Coronary artery (tissue), 2 donors: ENCODE measurements at regions not wholly inside any gene's neighbourhood (a gene's known extent, or its start where the extent isn't known, plus 50 kb on each side); places are given as distances from the start of the nearest gene placed in this dataset.

Experiments used
- DNase-seq: peaks from one replicate; pipeline ENCODE4 v3.0.0-alpha.2; 2017; ENCODE audit warnings: low spot score
- H3K27ac ChIP-seq, 2 donors: fragments of 200-600 bp; sonication (generic); one replicate each; pipeline ENCODE4 v1.5.1; 2016 to 2019
- H3K4me3 ChIP-seq: fragments of 200-600 bp; sonication (generic); 2 replicates; pipeline ENCODE4 v1.5.1; 2016; ENCODE audit warnings: mild to moderate bottlenecking, moderate library complexity
- TF ChIP-seq, protein P1 (sequence below): fragments of 200-600 bp; sonication (generic); IDR thresholded peaks from one replicate; pipeline ENCODE4 v1.5.1; 2019; ENCODE audit warnings: antibody characterized with exemption

DNA sequence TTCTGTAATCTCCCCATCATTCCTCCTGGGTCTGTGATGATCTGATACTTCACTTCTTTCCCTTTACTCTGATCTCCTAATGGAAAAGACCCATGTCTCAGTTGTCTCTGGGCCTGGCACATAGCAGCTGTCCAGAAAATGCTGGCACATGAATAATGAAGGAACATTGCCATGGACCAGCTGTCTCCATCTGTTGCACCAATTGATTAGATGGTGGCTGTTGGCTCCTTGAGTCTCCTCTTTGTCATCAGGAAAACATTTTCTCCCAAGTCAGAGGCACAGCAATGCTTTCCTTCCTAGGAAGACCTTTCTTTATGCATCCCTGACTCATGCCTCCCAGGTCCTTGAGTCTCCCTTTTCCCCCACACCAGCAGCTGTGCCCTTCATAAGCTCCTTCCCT lies 286.2 kb upstream of the CXCR4 start:
- no peak overlapping the region for H3K4me3 ChIP-seq
- TF ChIP-seq, protein P1, sequence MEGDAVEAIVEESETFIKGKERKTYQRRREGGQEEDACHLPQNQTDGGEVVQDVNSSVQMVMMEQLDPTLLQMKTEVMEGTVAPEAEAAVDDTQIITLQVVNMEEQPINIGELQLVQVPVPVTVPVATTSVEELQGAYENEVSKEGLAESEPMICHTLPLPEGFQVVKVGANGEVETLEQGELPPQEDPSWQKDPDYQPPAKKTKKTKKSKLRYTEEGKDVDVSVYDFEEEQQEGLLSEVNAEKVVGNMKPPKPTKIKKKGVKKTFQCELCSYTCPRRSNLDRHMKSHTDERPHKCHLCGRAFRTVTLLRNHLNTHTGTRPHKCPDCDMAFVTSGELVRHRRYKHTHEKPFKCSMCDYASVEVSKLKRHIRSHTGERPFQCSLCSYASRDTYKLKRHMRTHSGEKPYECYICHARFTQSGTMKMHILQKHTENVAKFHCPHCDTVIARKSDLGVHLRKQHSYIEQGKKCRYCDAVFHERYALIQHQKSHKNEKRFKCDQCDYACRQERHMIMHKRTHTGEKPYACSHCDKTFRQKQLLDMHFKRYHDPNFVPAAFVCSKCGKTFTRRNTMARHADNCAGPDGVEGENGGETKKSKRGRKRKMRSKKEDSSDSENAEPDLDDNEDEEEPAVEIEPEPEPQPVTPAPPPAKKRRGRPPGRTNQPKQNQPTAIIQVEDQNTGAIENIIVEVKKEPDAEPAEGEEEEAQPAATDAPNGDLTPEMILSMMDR = no peak
- no peak overlapping the region for H3K27ac ChIP-seq
- no peak for DNase-seq

DNA sequence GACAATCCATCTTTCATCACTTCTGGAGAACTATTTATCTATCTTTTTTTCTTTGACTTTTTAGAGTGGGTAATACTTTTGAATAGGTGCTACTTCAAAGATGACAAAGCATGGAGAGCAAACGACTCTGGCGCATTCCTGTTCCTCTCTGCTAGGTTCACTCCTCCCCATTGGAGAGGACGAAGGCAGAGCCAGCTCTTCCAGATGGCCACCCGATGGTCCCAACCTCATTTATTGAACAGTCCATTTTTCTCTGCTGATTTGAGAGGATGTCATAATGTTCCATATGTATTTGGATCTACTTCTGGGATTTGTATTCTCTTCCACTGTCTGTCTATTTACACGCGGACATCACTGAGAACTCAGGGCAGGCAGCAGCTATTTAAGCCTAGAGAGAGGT lies 284.3 kb upstream of the CXCR4 start:
- no peak overlapping the region for H3K27ac ChIP-seq
- no peak overlapping the region for H3K4me3 ChIP-seq
- TF ChIP-seq, protein P1 = no peak
- DNase-seq = no peak

DNA sequence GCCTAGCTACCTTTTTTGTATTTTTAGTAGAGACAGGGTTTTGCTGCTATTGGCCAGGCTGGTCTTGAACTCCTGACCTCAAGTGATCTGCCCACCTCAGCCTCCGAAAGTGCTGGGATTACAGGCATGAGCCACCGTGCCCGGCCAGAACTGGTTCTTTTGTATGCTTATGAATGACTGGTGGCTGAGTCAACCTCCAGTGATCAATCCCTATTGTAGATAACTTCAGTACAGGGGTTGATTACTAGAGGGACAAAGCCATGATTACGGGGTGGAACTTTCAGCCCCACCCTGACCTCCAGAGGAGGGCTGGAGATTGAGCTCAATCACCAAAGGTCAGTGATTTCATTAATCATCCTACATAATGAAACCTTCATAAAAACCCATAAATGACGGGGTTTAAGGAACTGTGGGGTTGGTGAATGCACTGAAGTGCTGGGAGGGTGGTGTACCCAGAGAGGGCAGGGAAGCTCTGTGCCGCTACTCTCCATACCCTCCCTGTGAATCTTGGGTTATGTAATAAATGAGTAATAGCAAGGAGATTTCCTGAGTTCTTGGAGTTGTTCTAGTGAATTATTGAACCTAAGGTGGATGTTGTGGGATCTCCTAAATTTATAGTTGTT lies 281.8 kb upstream of the CXCR4 start:
- TF ChIP-seq, protein P1 = no peak
- no peak for DNase-seq
- H3K27ac ChIP-seq = no peak overlapping the region
- no peak overlapping the region for H3K4me3 ChIP-seq

DNA sequence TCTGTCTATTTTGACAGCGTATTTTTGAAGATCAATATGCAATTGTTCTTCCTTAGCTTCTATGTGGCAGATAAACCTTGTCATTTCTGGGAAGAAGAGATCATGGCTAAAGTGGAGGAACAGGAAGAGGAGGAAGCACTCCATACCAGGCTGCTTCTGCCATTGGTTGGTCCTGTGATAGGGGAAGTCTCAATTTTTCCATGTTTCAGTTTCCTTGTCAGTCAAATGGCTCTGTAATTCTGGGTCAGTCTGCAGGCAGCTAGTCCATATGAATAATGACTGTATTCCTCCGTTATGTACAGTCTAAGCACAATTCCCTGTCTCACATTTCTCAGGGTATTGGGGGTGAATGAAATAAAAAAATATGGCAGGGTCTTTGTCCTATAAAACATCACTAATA lies 277.6 kb upstream of the CXCR4 start:
- Histone ChIP-seq H3K4me3 (no peak overlapping the region), H3K27ac (no peak overlapping the region)
- no peak for DNase-seq
- TF ChIP-seq, protein P1 = no peak

DNA sequence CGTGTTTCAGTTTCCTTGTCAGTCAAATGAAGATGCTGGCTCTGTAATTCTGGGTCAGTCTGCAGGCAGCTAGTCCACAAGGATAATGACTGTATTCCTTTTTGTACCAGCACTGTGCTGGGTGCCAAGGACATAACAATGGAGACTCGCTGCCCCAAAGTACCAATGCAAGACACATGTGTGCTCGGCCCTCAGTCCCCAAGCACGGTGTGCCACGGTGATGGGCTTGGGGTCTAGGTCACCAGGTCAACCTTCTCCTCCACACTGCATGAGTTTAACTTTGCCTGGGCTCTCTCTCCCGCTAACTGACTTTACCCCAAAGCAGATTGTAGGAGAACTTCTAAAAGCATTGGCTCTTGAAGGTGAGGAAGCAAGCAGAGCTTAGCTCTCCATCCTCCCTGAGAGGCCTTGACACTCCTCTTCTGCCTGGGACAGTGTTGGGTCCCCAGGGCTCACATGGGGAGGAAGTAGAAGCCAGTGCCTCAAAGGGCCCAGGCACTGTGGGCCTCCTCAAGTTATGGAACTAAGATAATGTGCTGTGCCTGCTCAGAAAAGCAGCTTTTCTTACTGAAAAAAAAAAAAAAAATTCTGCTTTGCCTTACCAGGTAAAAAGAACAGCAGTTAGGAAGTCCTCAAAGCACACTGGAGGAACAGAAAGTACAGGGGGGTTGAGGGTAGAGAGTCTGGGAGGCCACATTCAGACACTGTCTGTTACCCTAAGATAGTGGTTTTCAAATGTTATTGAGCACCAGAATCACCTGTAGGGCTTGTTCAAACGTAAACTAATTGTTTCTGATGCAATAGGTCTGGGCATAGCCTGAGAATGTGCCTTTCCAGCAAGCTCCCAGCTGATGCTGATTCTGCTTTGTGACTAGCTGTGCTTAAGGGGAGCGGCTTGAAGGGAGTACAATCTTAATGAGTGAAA lies 276.4 kb upstream of the CXCR4 start:
- Histone ChIP-seq H3K4me3 (no peak overlapping the region), H3K27ac (no peak overlapping the region)
- DNase-seq = no peak
- TF ChIP-seq, protein P1 = no peak

DNA sequence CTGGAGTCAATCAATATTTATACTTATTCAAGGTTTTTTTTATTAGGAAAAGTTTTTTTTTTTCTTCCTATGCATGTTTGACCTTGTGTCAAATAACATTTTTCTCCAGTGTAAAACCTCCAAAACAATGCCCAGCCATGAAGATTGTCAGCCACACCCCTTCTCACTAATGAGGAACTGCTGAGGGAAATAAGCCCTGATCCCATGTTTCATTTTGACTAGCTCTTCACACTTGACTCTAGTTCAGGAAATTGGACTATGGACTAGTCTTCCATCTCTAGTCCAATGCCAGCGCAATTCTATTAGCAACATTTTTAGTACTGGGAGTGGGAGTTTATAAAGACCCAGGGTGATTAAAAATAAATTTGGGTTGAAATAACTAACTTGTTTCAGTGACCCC lies 275.6 kb upstream of the CXCR4 start:
- no peak overlapping the region for H3K4me3 ChIP-seq
- TF ChIP-seq, protein P1 = no peak
- no peak overlapping the region for H3K27ac ChIP-seq
- no peak for DNase-seq
